IgD-negative memory B cell (primary cell): ENCODE measurements at regions not wholly inside any gene's neighbourhood (a gene's known extent, or its start where the extent isn't known, plus 50 kb on each side); places are given as distances from the start of the nearest gene placed in this dataset.
"Not testable (repeated sequence)": the region's sequence is repeated elsewhere in the genome, so short reads cannot be mapped to it uniquely, and the experiment has no call there.

Experiments used
- H3K27ac Mint-ChIP-seq, 3 donors: one replicate each; pipeline ENCODE4 v1.8.0; 2020 to 2022; ENCODE audit warnings: mild to moderate bottlenecking in 3 of 3, mixed read lengths in 3 of 3, moderate library complexity in 1 of 3
- H3K27me3 Mint-ChIP-seq: one replicate; pipeline ENCODE4 v1.8.0; 2021; ENCODE audit warnings: mixed read lengths
- H3K36me3 Mint-ChIP-seq: one replicate; pipeline ENCODE4 v1.8.0; 2020; ENCODE audit warnings: mild to moderate bottlenecking, mixed read lengths
- H3K4me1 Mint-ChIP-seq, 3 donors: one replicate each; pipeline ENCODE4 v1.8.0; 2020 to 2022; ENCODE audit warnings: mixed read lengths in 3 of 3, mild to moderate bottlenecking in 1 of 3
- H3K4me3 Mint-ChIP-seq, 4 donors: one replicate each; pipeline ENCODE4 v1.8.0; 2020 to 2022; ENCODE audit warnings: mild to moderate bottlenecking in 4 of 4, mixed read lengths in 4 of 4, moderate library complexity in 3 of 4
- H3K9me3 Mint-ChIP-seq, 3 donors: one replicate each; pipeline ENCODE4 v1.8.0; 2020 to 2021; ENCODE audit warnings: mixed read lengths in 3 of 3, mild to moderate bottlenecking in 1 of 3

DNA sequence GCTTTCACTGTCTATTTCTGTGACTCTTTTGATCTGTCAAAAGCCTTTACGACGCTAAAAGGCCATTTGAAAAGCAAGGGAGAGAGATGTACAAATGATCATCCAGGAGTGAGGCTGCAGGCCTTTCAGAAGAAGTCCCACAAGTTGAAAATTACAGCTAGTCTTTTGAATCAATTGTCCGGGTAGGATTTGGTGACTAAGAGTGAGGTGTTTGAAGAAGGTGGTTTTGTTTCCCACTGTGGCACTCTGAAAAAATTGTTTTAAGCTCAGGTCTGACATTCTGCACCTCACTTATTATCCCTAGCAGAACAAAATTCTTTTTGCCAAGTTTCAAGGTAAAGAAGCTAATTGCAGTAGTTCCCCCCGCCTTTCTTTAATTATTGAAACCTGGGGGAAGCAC, 50.8 kb upstream of the TMEM108 start:
- Mint-ChIP-seq H3K9me3 (peaks cover 0 to 5% (median 0%) of the 10 kb centered on the region in 3 donors), H3K27me3 (peaks cover 4% of the 10 kb centered on the region), H3K4me3 (no peak overlapping the region), H3K4me1 (no peaks in the 10 kb centered on the region), H3K27ac (no peak overlapping the region), H3K36me3 (no peaks in the 10 kb centered on the region)

DNA sequence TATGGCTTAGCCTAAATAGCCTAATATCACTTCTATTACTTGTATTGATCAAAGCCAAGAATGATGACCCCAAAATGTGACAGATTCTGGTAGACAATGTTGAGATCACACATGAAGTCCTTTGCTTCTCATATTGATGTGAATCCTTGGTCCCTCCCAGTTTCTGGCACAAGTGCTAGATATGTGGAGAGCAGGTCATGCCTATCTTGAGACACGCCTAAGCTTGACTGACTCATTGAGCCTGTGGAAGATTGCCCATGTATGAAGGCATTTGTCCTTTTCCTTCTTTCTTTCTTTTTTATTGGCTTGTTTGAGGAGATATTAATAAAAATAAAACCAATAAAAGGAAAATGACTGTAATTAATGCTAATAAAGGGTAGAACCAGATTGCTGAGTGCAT, 54.0 kb upstream of the TMEM108 start:
- Mint-ChIP-seq H3K9me3 (peaks cover 3 to 20% (median 7%) of the 10 kb centered on the region in 3 donors), H3K4me3 (no peak overlapping the region), H3K27me3 (no peaks in the 10 kb centered on the region), H3K4me1 (no peaks in the 10 kb centered on the region), H3K36me3 (no peaks in the 10 kb centered on the region), H3K27ac (no peak overlapping the region)

DNA sequence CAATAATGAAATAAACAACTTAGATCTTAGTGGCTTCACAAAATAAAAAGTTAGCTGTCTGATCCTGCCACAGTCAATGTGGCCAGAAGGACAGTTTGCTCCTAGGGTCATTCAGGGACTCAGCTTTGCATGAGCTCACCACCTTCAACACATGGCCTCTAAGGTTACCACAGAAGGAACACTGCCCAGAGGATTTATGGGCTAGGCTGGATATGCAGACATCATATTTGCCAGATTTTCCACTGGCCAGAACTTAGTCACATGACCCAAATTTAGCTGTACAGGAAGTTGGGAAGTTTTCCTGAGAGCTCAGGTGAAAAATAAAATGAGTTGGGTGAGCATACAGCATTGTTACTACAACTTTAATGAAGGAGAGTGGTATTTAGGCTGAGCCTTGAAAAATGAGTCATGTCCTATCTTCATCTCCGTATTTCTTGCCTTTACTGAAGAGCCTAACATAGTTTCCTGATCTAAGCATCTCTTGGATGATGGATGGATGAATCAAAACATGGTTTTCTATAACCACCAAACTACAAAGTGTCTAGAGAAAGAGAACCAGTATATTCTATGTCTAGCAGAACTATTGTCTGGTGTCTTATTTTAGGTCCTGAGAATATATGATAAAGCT, 54.9 kb upstream of the TMEM108 start:
- no peaks in the 10 kb centered on the region for H3K27me3 Mint-ChIP-seq
- no peak overlapping the region for H3K4me3 Mint-ChIP-seq
- H3K9me3 Mint-ChIP-seq, result peaks cover 3 to 20% (median 7%) of the 10 kb centered on the region in 3 donors
- H3K36me3 Mint-ChIP-seq, result no peaks in the 10 kb centered on the region
- H3K4me1 Mint-ChIP-seq, result no peaks in the 10 kb centered on the region
- no peak overlapping the region for H3K27ac Mint-ChIP-seq

DNA sequence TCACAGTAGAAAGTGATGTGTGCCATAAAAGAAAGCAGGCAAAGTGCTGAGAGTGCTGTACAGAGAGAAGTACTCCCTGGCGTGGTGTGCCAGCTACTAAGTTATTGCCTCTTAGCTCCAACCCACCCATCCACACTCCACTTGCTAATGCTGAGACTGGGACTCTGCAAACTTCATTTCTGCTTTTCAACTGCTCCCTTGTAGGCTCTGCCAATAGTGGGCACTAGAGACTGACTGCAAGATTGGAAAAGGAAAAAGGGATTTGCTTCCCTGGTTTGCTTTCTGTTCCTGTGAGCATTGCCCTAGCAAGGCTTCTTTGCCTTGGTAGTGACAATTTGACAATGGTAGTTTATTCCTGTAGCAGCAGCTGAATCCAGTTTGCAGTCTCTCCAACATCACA, 56.5 kb upstream of the TMEM108 start:
- Mint-ChIP-seq H3K4me1 (no peaks in the 10 kb centered on the region), H3K4me3 (no peak overlapping the region), H3K9me3 (peaks cover 3 to 20% (median 5%) of the 10 kb centered on the region in 3 donors), H3K36me3 (no peaks in the 10 kb centered on the region), H3K27me3 (no peaks in the 10 kb centered on the region), H3K27ac (no peak overlapping the region)

DNA sequence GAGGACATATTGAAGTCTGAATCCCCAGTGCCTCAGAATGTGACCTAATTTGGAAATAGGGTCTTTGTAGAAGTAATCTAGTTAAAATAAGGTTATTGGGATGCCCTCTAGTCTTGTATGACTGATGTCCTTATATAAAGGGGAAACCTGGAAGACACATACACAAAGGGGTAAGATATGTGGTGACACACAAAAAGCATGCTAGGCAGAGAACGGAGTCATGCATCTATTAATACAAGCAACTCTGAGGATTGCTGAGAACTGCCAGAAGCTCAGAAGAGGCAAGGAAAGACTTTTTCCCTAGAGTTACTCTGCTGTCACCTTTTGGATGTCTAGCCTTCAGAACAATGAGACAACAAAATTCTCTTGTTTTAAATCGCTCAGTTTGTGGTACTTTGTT, 58.1 kb upstream of the TMEM108 start:
- H3K4me1 Mint-ChIP-seq, result no peaks in the 10 kb centered on the region
- no peak overlapping the region for H3K27ac Mint-ChIP-seq
- H3K27me3 Mint-ChIP-seq, result peaks cover 2% of the 10 kb centered on the region
- H3K4me3 Mint-ChIP-seq, result no peak overlapping the region
- peaks cover 5 to 20% (median 5%) of the 10 kb centered on the region in 3 donors for H3K9me3 Mint-ChIP-seq
- H3K36me3 Mint-ChIP-seq, result no peaks in the 10 kb centered on the region

DNA sequence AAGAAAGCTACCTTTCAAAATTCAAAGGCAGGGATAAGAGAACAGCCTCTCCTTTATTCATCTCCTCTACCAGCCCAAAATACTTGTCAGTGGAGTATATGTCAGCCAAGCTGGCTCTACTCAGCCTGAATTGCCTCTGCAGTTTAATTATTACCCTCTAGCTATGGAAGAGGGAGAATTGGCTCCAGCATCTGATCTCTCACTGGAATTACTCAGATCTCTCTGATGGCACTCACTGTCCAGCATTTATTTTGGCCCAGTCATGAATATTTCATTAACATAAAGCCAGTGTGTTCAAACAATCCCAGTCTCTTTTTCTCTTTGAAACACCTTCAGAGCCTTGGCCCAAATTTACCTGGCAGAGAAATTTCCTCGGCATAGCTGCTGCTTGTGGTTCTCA, 58.6 kb upstream of the TMEM108 start:
- Mint-ChIP-seq H3K36me3 (no peaks in the 10 kb centered on the region), H3K27ac (no peak overlapping the region), H3K9me3 (peaks cover 5 to 20% (median 5%) of the 10 kb centered on the region in 3 donors), H3K27me3 (peaks cover 2% of the 10 kb centered on the region), H3K4me1 (no peaks in the 10 kb centered on the region), H3K4me3 (no peak overlapping the region)

DNA sequence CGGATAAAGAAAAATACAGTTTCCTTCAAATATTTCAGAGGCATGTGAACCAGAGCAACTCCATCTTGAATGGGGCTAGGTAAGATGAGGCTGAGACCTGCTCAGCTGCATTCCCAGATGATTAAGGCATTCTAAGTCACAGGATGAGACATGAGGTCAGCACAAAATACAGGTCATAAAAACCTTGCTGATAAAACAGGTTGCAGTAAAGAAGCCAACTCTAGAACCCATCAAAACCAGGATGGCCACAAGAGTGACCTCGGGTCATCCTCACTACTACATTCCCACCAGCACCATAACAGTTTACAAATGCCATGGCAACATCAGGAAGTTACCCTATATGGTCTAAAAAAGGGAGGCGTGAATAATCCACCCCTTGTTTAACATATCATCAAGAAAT, 59.2 kb upstream of the TMEM108 start:
- not testable (repeated sequence) for H3K27ac Mint-ChIP-seq, H3K36me3 Mint-ChIP-seq, H3K4me1 Mint-ChIP-seq, H3K27me3 Mint-ChIP-seq, H3K4me3 Mint-ChIP-seq
- peaks cover 5 to 20% (median 5%) of the 10 kb centered on the region in 3 donors for H3K9me3 Mint-ChIP-seq

DNA sequence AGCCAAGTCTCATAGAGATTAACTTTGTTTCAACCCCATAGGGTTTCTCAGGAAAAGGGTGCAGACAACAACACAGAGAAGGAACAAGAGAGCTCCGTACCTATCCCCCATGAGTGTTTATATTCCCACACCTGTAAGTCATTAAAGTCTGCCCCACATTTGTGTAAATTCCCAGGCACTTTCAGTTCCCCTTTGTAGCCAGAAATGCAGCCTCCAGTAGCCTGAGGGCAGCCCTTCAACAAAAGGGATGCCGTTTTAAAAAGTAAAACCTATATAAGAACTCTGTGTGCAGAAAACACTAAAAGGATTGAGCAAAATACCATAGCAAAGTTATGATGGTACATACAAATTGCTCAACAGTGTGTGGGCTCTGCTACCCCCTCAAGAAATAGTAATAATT, 59.7 kb upstream of the TMEM108 start:
- peaks cover 5 to 20% (median 5%) of the 10 kb centered on the region in 3 donors for H3K9me3 Mint-ChIP-seq
- peaks cover 2% of the 10 kb centered on the region for H3K27me3 Mint-ChIP-seq
- no peak overlapping the region for H3K27ac Mint-ChIP-seq
- no peaks in the 10 kb centered on the region for H3K36me3 Mint-ChIP-seq
- no peaks in the 10 kb centered on the region for H3K4me1 Mint-ChIP-seq
- H3K4me3 Mint-ChIP-seq, result no peak overlapping the region

DNA sequence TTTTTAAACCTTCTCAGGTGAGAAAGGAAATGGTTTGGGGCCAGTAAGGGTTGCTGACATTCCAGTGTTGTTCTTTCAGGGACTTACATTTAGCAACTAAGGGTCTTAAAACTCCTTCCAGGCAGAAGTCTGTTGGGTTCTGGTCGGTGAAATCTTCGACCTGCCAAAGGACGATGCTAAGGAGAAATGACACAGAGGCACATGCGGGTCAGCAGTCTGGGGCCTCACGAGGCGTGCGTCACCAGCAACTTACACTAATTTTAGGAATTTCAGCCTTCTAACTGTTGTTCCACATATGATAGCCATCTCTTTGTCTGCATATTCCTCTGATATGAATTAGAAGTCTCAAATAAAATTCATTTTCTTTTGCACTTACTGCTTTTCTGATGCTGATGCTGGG, 64.1 kb upstream of the TMEM108 start:
- Mint-ChIP-seq H3K9me3 (peaks cover 0 to 3% (median 2%) of the 10 kb centered on the region in 3 donors), H3K27ac (no peak overlapping the region), H3K4me1 (no peaks in the 10 kb centered on the region), H3K27me3 (peaks cover 2% of the 10 kb centered on the region), H3K36me3 (no peaks in the 10 kb centered on the region), H3K4me3 (no peak overlapping the region)

DNA sequence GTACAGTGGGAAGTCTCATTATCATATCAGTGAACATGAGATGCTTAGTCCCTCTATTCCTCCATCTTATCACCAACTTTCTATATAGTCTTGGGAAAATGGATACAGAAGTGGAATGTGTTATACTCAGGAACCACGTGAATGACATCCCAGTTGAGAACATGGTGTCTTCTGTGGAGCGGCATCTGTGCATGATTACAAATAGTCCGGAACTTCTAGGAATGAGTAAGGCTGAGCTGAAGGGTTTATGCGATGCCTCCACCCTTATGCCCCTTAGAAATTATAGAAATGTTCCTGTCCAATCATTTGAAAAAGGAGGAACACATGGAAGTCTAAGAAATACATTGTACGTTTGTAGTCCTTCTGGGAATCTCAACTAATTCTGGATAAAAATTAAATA, 64.8 kb upstream of the TMEM108 start:
- peaks cover 2% of the 10 kb centered on the region for H3K27me3 Mint-ChIP-seq
- no peaks in the 10 kb centered on the region for H3K4me1 Mint-ChIP-seq

DNA sequence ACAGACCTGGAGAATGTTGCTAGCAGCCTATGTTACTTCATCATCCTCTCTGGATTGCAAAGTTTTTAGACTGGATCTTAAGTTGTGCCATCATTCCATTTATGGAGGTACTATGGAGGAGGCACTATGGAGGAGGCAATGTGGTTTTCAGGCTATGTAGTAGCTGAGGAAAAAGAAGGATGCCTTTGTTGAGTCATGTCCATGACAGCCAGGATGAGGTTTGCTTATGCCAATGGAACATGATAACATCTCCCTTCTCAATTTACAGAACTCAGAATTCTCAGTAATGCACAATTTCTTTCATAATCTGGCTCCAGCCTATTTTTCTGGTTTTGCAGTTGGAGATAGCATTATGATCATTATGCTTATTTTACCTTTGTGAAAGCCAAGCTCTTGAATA, 65.9 kb upstream of the TMEM108 start:
- no peaks in the 10 kb centered on the region for H3K36me3 Mint-ChIP-seq
- no peaks in the 10 kb centered on the region for H3K4me1 Mint-ChIP-seq
- H3K27me3 Mint-ChIP-seq, result peaks cover 2% of the 10 kb centered on the region
- H3K4me3 Mint-ChIP-seq, result no peak overlapping the region
- peaks cover 0 to 3% (median 2%) of the 10 kb centered on the region in 3 donors for H3K9me3 Mint-ChIP-seq
- no peak overlapping the region for H3K27ac Mint-ChIP-seq

More for the DNA sequence above, 64.8 kb upstream of the TMEM108 start:
- no peaks in the 10 kb centered on the region for H3K36me3 Mint-ChIP-seq
- H3K4me3 Mint-ChIP-seq, result no peak overlapping the region
- H3K27ac Mint-ChIP-seq, result peak overlapping the region in 1 of 3 donors; percentile 18
- peaks cover 0 to 3% (median 2%) of the 10 kb centered on the region in 3 donors for H3K9me3 Mint-ChIP-seq

DNA sequence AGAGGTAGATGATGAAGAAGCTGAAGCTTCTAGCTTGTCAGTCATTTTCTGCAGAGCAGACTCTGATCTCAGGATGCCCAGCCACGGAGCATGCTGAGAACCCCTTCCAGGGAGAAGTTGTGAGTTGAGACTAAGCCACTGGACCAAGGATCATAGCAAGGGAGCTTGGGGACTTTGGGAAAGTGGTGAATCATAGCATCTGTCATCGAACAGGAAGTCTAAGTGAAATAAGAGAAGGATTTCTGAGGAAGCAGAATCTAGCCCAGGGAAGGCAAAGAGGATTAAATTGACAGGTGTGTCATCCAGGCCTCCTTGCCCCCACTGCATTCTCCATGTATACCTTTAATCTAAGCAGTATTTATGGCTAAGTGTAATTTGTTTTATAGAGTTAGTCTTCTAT, 71.8 kb upstream of the TMEM108 start:
- H3K36me3 Mint-ChIP-seq, result no peaks in the 10 kb centered on the region
- peaks cover 0 to 3% (median 0%) of the 10 kb centered on the region in 3 donors for H3K9me3 Mint-ChIP-seq
- H3K27me3 Mint-ChIP-seq, result no peaks in the 10 kb centered on the region
- H3K4me3 Mint-ChIP-seq, result no peak overlapping the region
- no peaks in the 10 kb centered on the region for H3K4me1 Mint-ChIP-seq
- H3K27ac Mint-ChIP-seq, result no peak overlapping the region

DNA sequence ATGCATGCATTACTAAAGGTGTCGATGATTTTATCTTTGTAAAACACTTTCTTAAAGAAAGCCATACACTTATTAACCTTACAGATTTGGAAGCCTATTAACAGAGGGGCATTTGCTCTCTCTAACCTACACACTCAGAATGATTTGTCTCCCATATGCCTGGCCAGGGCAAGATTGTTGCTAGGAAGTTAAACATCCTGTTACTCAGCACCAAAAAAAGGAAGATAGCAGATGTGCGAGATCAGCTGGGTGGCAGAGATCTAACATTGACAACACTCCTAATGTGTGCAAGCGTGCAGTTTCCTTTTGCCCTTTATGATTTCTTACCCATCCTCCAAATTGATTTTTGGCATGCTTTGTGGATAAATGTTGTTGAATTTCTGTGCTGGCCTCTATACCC, 73.9 kb upstream of the TMEM108 start:
- Mint-ChIP-seq H3K27ac (no peak overlapping the region), H3K4me1 (no peaks in the 10 kb centered on the region), H3K36me3 (no peaks in the 10 kb centered on the region), H3K4me3 (no peak overlapping the region), H3K27me3 (no peaks in the 10 kb centered on the region), H3K9me3 (no peaks in the 10 kb centered on the region)

DNA sequence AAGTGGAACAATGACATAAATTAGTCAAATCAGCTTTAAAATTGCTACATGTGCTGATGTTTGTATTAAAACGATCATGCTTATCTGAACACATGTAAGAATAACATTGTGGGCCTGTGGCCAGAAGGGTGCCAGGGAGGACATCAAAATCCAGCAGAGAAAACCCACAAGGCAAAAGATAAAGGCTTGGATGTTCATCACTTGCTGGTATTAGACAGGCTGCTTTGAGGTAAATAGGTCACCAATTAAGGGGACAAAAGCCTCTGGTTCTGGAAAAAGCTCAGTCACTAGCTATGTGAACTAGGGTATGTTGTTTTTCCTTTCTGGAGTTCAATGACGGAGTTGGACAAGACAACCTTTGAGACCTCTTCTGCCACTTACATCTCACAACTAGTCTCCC, 74.4 kb upstream of the TMEM108 start:
- Mint-ChIP-seq H3K36me3 (no peaks in the 10 kb centered on the region), H3K4me1 (no peaks in the 10 kb centered on the region), H3K4me3 (no peak overlapping the region), H3K27me3 (no peaks in the 10 kb centered on the region), H3K27ac (no peak overlapping the region), H3K9me3 (no peaks in the 10 kb centered on the region)

DNA sequence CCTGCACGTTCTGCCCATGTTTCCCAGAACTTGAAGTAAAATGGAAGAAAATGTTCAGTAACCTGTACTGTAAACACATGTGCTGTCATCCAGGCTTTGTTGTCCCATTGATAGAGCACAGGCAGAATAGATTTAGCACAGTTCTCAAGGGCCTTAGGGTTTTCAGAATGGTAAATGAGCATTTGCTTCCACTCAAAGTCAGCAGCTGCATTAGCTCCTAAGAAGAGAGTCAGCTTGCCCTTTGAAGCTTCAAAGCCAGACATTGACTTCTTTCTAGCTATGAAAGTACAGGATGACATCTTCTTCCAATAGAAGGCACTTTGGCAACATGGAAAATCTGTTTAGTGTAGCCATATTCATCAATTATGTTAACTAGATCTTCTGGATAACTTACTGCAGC, 76.2 kb upstream of the TMEM108 start:
- Mint-ChIP-seq H3K4me3 (no peak overlapping the region), H3K4me1 (no peaks in the 10 kb centered on the region), H3K36me3 (no peaks in the 10 kb centered on the region), H3K27ac (no peak overlapping the region), H3K27me3 (no peaks in the 10 kb centered on the region), H3K9me3 (peaks cover 0 to 2% (median 0%) of the 10 kb centered on the region in 3 donors)

DNA sequence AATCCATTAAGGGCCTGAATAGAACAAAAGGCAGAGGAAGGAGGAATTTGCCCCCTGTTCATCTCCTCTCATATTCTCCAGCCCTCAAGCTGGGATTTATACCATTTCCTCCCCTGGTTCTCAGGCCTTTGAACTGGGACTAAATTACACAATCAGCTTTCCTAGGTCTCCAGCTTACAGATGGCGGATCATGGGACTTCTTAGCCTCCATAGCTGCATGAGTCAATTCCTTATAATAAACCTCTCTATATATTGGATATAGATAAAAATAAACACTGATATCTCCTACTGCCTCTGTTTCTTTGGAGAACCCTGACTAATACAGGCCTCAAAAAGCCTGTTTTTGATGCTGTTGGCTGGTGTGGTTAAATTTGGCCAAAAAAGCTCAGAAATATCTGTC, 84.5 kb upstream of the TMEM108 start:
- Mint-ChIP-seq H3K36me3 (no peaks in the 10 kb centered on the region), H3K27ac (no peak overlapping the region), H3K27me3 (peaks cover 8% of the 10 kb centered on the region), H3K4me1 (peaks cover 0 to 2% (median 0%) of the 10 kb centered on the region in 3 donors), H3K4me3 (no peak overlapping the region), H3K9me3 (peaks cover 2 to 5% (median 5%) of the 10 kb centered on the region in 3 donors)
